ACC112 (cell line): ENCODE measurements at regions not wholly inside any gene's neighbourhood (a gene's known extent, or its start where the extent isn't known, plus 50 kb on each side); places are given as distances from the start of the nearest gene placed in this dataset.
A peak's percentile ranks its signal among the peaks of the same experiment; 100 is the strongest.

ENCODE experiments used
- H2AFZ ChIP-seq: fragments of 200-600 bp; sonication (generic); one replicate; pipeline ENCODE4 v1.6.0; 2017; ENCODE audit warnings: antibody characterized with exemption, low read length; ENCODE audit not compliant: unreplicated experiment
- H3K27ac ChIP-seq: fragments of 200-600 bp; sonication (generic); 2 replicates; pipeline ENCODE4 v1.5.1; 2014; ENCODE audit warnings: low read depth, mild to moderate bottlenecking, antibody characterized with exemption, low read length, moderate library complexity
- H3K27me3 ChIP-seq: fragments of 200-600 bp; sonication (generic); 2 replicates; pipeline ENCODE4 v1.6.1; 2014; ENCODE audit warnings: mild to moderate bottlenecking, antibody characterized with exemption, low read length, moderate library complexity, mixed read lengths; ENCODE audit not compliant: insufficient read depth
- H3K36me3 ChIP-seq: fragments of 200-600 bp; sonication (generic); 2 replicates; pipeline ENCODE4 v1.6.1; 2016; ENCODE audit warnings: mild to moderate bottlenecking, antibody characterized with exemption, low read length, moderate library complexity, mixed read lengths; ENCODE audit not compliant: insufficient read depth
- H3K4me1 ChIP-seq: fragments of 200-600 bp; sonication (generic); one replicate; pipeline ENCODE4 v1.6.1; 2016; ENCODE audit warnings: low read length, mixed read lengths; ENCODE audit not compliant: insufficient read depth, unreplicated experiment, control insufficient read depth
- H3K4me3 ChIP-seq: fragments of 200-600 bp; sonication (generic); 2 replicates; pipeline ENCODE4 v1.5.1; 2014; ENCODE audit warnings: mild to moderate bottlenecking, low read depth, low read length
- H3K79me2 ChIP-seq: fragments of 200-600 bp; sonication (generic); one replicate; pipeline ENCODE4 v1.6.0; 2016; ENCODE audit warnings: low read length; ENCODE audit not compliant: control insufficient read depth, unreplicated experiment, insufficient read depth

DNA sequence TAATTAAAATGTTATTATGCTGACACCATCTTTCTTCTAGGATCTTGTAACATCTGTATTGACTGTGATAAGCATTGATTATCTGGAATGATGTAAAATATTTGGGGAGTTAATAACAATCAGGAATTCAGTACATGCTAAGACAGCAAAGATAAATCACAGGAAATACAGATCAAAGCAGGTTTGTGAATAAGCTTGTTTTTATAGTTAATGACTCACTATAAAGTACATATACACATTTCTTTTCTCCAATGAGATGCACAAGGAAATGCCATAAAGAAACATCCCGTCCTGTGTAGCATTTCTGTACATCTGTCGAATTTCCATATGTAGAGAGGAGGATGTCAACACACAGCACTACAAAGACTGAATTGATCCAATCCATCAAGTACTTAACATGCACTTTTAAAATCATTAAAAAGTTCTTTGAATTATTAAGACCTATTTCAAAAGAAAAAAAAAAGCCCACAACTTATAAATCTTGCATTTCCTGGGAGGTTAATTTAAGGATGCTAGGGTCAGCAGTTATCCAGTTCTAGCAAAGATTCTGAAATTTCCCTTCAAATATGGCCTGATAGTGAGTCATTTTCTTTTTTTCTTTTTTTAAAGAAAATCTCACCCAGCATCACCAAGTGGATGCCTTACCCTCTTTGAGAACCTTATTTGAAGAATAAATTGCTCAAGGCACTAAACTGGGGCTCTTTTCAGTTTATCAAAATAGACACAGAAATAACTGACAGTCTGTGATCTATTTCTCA, 243.2 kb upstream of the NR5A2 start:
- H3K27ac ChIP-seq, result peak overlapping the region; percentile 0; the same call in 1 of the 2 replicates
- H3K4me1 ChIP-seq, result peaks cover 45% of the 10 kb centered on the region
- H3K27me3 ChIP-seq, result no peaks in the 10 kb centered on the region
- no peaks in the 10 kb centered on the region for H3K36me3 ChIP-seq
- no peak overlapping the region for H3K4me3 ChIP-seq
- no peaks in the 10 kb centered on the region for H3K79me2 ChIP-seq
- H2AFZ ChIP-seq, result peak overlapping the region; percentile 23

DNA sequence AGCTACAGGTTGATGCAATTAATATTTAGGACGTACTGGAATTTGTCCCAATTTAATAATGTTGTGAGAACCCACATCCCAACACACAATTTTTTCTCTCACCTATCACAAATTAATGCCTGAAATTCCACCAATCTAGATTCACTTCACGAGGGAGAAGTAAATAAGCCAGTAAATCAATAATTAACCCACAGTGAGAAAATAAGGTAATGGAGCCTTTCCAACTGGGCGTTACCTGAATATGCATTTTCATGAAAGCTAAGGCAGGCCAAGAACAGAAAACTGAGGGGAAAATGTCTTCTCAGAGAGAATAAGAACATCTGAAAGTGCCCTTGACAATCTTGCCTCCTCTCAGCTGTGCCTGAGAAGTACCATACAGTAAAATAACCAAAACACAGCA, 240.8 kb upstream of the NR5A2 start:
- Histone ChIP-seq H3K27me3 (no peaks in the 10 kb centered on the region), H3K27ac (peak overlapping the region; percentile 51), H3K36me3 (no peaks in the 10 kb centered on the region), H2AFZ (peak overlapping the region; percentile 65), H3K4me1 (peaks cover 33% of the 10 kb centered on the region), H3K79me2 (no peaks in the 10 kb centered on the region), H3K4me3 (no peak overlapping the region)

DNA sequence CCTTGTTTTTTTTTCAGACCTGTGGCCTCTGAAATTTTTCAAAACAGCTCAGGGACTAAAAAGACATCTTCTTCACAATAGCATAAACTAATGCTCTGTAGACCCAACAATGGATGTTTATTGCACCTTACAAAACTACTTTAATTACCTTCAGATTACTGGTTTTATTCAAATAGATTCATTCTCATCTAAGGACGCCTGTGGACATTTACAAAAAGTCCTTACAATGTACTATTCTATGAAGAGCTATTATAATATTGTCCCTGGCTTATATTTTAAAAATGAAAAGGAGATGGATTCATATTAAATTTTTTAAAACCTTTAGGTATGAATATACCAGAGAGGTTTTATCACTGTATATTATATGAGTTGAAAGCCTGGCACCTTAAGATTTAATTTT, 238.4 kb upstream of the NR5A2 start:
- Histone ChIP-seq H3K36me3 (no peaks in the 10 kb centered on the region), H3K4me3 (no peak overlapping the region), H3K27me3 (no peaks in the 10 kb centered on the region), H3K79me2 (no peaks in the 10 kb centered on the region), H2AFZ (no peak overlapping the region), H3K4me1 (peaks cover 26% of the 10 kb centered on the region), H3K27ac (no peak overlapping the region)

- Histone ChIP-seq H3K27ac (no peak overlapping the region), H3K79me2 (no peaks in the 10 kb centered on the region), H3K27me3 (no peaks in the 10 kb centered on the region), H3K4me3 (no peak overlapping the region), H3K4me1 (peaks cover 23% of the 10 kb centered on the region), H2AFZ (no peak overlapping the region), H3K36me3 (no peaks in the 10 kb centered on the region)
Measured at GRCh38 chr1:199791495-199791894, 236.0 kb upstream of the NR5A2 start.

DNA sequence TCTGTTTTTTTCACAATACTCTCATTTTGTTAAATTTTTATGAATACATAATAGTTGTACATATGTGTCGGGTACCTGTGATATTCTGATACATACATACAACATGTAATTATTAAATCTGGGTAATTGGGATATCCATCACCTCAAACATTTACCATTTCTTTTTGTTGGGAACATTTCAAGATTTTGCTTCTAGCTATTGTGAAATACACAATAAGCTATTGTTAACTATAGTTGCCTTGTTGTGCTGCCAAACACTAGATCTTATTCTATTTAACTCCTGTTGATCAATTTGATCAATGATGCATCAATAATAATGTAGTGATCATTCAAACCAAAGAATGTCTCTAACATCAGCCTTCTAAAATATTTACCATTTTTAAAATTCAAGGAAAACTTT, 234.6 kb upstream of the NR5A2 start:
- no peak overlapping the region for H3K4me3 ChIP-seq
- no peaks in the 10 kb centered on the region for H3K79me2 ChIP-seq
- H3K4me1 ChIP-seq, result peaks cover 15% of the 10 kb centered on the region
- no peak overlapping the region for H2AFZ ChIP-seq
- H3K36me3 ChIP-seq, result no peaks in the 10 kb centered on the region
- H3K27ac ChIP-seq, result no peak overlapping the region
- no peaks in the 10 kb centered on the region for H3K27me3 ChIP-seq

DNA sequence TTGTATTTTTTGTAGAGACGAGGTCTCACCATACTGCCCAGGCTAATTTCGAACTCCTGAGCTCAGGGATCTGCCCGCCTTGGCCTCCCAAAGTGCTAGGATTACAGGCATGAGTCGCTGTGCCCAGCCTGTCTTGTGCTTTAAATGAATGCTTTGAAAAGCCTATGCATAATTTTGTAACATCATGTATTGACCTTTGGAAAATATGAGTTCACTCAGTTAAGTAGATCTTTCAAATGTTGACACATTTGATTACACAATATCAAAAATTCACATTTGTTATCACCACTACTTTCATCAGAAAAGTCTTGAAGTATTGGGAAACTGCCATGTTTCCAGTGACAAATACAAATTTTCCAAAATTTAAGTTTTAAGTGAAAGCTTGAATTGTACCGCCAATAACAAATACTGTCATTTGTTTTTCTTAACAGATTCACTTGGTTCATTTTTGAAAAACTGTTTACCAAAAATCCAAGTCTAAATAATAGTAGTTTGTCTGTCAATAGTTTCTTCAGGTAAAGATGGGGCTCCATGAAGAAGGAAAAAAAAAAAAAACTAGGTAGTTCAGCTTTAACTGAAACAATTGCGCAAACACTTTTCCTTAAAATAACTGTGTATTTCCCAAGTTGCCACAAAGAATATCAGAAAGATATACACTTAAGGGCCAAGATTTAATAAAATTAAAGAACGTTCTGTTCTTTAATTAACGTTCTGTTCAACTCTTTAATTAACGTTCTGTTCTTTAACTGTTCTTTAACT, 233.2 kb upstream of the NR5A2 start:
- no peaks in the 10 kb centered on the region for H3K36me3 ChIP-seq
- no peaks in the 10 kb centered on the region for H3K79me2 ChIP-seq
- peaks cover 11% of the 10 kb centered on the region for H3K4me1 ChIP-seq
- H3K27me3 ChIP-seq, result no peaks in the 10 kb centered on the region
- H3K27ac ChIP-seq, result peak overlapping the region; percentile 48
- no peak overlapping the region for H2AFZ ChIP-seq
- no peak overlapping the region for H3K4me3 ChIP-seq

DNA sequence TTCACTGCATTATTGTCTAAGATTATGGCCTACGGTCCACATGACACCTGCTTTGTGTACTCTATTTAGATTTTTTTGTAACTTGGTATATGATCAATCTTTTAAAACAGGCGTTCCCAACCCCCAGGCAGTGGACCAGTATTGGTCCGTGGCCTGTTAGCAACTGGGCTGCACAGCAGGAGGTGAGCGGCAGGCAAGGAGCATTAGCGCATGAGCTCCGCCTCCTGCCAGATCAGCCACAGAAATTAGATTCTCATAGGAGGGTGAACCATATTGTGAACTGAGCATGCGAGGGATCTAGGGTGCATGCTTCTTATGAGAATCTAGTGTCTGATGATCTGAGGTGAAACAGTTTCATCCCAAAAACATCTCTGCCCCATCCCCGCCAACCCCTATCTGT, 228.4 kb upstream of the NR5A2 start:
- H3K4me1 ChIP-seq, result peaks cover 6% of the 10 kb centered on the region

DNA sequence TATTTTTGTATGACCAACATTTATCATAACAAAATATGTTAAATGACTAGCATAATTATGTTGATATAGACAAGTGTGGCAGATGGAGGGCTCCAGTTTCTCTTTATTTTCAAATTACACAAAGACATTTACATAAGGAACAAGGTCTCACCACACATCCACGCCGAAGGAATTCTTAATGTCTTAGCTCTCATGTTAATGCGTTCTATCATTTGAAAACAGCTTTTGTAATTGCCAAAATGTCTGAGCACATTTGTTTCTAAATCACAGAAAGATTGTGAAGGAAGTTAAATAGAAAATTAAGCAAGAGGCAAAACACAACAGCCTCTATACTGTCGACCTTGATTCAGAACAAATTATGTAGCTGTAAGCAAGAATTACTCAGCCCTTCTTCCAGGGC, 223.0 kb upstream of the NR5A2 start:
- Histone ChIP-seq H3K27me3 (no peaks in the 10 kb centered on the region), H2AFZ (no peak overlapping the region), H3K4me3 (no peak overlapping the region), H3K36me3 (no peaks in the 10 kb centered on the region), H3K4me1 (peaks cover 13% of the 10 kb centered on the region), H3K27ac (no peak overlapping the region), H3K79me2 (no peaks in the 10 kb centered on the region)

More for the DNA sequence above, 228.4 kb upstream of the NR5A2 start:
- Histone ChIP-seq H3K79me2 (no peaks in the 10 kb centered on the region), H2AFZ (no peak overlapping the region), H3K27ac (no peak overlapping the region), H3K4me3 (no peak overlapping the region), H3K36me3 (no peaks in the 10 kb centered on the region), H3K27me3 (no peaks in the 10 kb centered on the region)

GRCh38 chr1:199808110-199808870, 219.2 kb upstream of the NR5A2 start:
- Histone ChIP-seq H3K79me2 (no peaks in the 10 kb centered on the region), H2AFZ (peak overlapping the region; percentile 49), H3K27ac (peak overlapping the region; percentile 18; the same call in 1 of the 2 replicates), H3K4me3 (no peak overlapping the region), H3K27me3 (no peaks in the 10 kb centered on the region), H3K36me3 (no peaks in the 10 kb centered on the region), H3K4me1 (peaks cover 13% of the 10 kb centered on the region)

DNA sequence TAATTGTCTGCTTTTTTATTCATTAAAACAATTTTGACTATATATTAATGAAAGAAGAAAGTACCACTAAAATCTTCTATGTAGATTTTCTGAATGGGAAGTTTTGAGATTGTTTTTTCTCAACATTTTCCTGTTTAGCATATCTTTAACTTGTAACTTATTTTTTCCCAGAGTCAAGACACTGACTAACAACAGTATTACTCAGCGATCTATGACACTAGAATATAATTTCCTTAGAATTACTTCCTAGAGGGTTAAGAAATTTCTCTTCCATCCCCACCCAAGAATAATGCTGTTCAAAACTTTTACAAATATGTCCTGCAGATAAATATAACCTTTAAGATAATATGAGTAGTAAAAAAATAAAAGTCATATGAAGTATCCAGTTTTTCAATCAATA, 218.2 kb upstream of the NR5A2 start:
- no peak overlapping the region for H3K4me3 ChIP-seq
- H3K27me3 ChIP-seq, result no peaks in the 10 kb centered on the region
- peak overlapping the region; percentile 18 for H3K27ac ChIP-seq
- peaks cover 13% of the 10 kb centered on the region for H3K4me1 ChIP-seq
- no peaks in the 10 kb centered on the region for H3K79me2 ChIP-seq
- H3K36me3 ChIP-seq, result no peaks in the 10 kb centered on the region
- H2AFZ ChIP-seq, result no peak overlapping the region
